HG02870 (cell line): ENCODE measurements at regions not wholly inside any gene's neighbourhood (a gene's known extent, or its start where the extent isn't known, plus 50 kb on each side); places are given as distances from the start of the nearest gene placed in this dataset.

Experiments used
- ATAC-seq: cut with Tn5 transposase; IDR thresholded peaks from one replicate; pipeline ENCODE4 v1.9.1; 2021; ENCODE audit warnings: mild to moderate bottlenecking, moderate library complexity; ENCODE audit not compliant: unreplicated experiment

DNA sequence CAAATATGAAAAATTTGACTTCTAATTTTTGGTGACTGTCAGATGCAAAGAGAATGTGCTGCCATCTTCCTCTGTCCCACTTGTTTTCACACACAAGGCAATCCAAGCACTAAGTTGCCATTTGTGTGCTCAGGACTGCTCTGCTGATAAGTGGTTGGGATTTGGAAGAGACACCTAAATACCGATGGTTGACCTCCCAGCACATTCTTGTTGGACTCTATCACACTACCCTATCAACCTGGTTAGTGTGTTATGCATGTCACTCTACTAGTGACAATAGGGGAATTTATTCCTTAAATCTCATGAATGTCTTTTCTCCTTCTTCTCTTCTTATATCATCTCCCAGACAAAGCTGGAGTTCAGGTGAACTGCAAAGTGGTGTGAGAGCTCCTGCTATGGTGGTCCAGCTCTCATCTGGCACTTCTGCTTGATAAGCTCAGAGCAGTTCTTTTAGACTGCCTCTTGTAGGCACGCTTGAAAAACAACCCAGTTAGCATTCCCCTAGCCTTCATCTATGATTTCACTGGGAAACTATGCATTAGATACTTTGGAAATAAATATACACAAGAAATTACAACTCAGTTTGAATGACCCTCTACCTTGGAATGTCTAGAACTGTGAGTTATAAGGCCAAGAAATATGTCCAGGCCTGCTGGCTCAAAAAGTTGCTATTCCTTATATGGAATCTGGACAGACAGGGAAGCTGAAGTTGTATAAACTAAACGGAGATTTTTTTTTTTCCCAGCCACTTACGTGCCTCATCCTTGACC is 404.8 kb downstream of the MEIS1 start:
- ATAC-seq = no peak

DNA sequence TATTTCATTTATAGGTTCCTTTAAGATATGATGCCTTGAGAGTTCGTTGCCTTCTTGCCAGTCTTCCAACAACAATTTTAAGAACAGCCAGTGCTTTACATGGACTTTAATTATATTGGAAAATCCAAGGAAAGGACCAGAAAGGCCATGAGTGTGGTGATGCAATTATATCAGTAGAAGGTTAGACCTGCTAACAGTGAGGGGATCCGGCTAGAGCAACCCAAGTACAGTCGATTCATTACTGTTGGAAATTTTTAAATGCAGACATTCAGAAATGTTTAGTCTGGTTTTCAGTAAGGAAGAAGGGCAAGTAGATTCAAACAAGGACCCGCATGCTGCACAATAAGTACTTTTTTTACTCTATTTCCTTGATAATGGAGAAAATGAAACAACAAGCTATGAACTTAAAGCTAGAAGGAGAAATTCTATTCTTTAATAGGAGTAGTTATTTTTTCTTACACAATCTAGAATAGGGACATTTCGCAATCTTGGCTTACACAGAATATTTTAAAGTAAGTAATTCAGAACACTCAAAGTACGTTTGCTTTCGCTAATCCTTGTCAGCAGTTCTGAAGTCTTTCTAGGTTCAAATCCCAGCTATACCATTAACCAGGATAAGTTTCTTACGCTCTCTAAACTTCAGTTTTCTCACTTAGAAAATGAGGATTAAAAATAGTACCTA is 405.5 kb downstream of the MEIS1 start:
- no peak for ATAC-seq

DNA sequence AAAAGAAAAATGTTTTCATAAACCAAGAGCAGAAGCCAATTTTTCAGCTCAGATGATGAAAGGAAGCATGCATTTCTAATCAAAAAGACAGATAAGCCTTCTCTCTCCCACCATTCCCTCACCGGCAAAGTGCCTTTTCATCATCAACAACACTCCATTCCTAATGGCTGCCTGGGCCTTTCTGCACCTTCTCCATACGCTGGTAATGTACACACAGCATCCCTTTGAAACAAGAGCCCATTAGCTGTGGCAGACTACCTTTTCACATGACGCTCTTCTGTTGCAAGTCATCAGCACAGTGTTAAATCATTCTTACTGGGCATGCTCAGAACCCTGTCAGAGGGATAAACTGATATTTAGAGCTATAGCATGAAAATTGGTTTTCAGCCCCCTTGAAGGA is 408.9 kb downstream of the MEIS1 start:
- no peak for ATAC-seq

DNA sequence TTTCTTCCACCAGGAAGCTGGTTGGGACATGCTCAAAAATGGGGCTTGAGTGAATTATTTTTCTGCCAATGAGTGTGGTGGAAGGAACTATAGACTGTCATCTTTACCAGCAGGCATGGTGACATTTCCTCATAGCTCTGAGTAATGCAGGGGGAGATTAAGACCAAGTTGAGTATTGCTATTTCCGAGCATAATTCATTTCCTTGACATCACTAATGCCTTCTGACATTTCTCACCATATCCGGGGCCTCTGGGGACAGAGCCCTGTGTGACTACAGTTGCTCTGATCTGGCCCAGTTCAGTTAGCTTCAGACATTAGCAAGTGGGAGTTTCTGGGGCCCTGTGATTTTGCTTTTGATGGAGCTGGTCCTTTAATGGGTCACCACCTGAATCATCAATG is 410.4 kb downstream of the MEIS1 start:
- ATAC-seq = no peak

DNA sequence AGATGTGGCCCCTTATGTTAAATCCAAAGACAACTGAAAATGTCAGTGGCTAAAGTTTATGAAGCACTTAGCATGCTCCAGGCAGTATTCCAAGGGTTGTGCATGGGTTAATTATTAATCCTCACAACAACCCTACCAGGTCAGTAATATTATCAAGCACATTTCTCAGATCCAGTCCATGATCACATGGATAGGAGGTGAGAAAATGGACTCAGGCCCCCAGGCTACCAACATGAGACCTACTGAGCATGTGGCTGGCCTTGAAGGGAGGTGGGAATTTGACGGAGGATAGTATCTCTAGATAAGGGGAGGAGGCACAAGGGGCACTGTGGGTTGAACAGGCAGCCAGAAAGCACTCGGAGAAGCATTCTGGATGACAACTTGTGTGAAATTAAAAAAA is 412.0 kb downstream of the MEIS1 start:
- ATAC-seq = no peak

DNA sequence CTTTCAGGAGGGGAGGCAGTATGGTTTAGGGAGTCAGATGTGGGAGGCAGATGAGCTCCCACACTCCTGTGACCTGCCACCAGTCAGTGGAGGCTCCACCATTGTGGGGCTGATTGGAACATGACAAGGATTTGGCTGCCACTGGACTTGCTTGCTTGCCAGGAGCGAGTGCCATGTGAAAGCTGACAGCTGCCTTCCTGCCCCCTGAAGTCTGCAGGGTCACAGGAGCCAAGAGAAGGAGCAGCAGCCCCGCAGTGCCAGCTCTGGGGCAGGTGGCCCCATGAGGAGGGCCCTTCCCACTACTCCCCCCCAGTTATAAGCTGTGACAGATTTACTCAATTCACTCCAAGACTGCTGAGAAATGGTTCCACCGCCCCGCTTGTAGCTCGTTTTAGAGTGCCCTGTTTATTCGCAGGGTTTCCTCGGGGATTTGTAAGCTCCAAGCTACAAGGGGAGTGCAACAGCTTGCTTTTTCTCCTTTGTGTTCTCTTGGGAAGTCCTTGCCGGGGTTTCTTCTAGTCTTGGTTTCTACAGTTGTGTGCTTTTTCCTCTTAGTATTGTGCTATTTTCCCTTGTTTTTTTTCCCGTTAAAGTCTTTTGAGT is 414.3 kb downstream of the MEIS1 start:
- ATAC-seq = no peak

DNA sequence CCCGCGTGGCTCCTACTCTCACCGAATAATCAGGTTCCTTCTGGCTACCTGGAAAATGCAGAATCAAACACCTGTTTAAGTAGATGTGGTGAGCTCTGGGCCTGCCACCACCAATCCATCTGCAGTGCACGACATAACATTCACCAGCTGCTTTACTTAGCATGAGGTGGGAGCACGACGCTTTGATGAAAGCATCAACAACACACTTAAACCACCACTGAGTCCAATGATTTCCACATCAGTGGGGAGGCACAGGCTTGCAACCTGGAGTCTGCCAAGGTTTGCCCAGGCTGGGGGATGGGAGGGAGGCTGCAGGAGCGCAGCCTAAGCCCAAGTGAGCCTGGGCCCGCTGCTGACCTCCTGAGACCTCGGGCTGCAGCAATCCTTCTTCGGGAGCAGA is 415.5 kb downstream of the MEIS1 start:
- ATAC-seq = no peak

DNA sequence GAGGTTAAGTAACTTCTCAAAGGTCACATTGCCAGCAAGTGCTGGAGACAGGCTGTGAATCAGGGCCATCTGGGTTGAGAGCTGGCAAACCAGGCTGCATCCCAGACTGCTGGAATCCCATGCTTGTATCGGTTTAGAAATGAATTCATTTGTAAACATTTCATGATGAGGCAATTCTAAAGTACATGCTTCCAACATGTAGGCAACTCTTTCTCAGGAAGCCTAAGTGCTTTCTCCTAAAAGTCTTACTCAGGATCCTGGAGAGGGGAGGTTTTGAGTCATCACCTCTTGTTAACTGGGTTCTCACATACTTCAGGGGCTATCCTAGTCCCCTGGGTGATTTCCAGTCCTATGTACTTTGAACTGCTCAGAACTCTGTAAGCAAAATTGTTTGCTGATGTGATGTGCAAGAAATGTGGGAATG is 416.5 kb downstream of the MEIS1 start:
- no peak for ATAC-seq

DNA sequence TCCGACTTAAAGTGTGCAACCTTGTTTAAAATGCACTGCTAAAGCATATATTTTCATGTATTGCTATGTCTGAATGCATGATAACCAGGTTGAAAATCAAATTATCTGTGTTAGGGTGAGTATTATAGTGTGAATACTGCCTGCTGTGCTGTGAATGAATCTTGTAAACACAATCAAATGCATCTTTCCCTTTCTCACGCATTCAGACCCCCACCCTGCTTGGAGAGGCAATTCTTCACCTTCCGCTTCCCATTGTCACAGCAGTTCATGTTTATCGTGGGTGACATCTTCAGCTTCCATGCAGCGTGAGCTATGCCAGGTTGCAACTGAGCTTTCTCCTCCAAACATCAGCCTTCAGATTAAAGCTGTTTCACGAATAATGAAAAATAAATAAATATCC is 418.0 kb downstream of the MEIS1 start:
- no peak for ATAC-seq

DNA sequence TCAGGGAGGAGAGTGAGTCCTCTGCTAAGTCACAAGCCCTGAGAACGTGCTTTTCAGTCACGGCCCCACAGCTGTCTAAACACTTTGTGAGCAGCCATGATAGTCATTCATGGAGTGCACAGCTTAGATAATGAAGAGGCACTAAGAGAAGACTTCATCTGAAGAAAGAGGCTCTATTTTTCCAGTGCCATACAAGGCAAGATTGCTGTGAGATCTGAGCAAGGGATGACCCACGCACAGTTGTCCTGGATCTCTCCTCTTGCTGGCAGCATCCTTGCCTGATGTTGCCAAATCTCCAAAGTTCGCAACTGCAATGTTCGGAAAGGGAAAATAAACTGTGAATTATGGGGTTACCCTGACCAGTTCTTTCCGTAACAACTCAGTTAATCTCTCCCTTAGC is 418.7 kb downstream of the MEIS1 start:
- no peak for ATAC-seq

DNA sequence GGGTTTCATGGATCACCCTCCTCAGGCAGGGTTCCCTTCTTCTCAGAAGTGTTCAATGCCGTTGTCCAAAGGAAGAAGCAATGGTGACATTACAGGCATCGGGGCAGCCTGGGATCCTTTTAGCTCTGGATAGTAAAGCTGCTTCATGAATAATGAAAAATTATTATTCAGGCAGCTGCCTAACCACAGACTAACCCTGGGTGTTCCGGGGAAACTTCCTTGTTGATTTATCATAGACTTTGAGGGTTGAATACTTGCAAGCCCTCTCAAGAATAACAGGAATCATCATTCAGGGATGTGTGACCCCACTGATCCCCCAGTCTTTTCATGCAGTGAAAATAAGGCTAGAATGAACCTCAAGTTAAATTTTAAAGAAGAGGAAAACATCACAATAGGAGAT is 419.4 kb downstream of the MEIS1 start:
- no peak for ATAC-seq

DNA sequence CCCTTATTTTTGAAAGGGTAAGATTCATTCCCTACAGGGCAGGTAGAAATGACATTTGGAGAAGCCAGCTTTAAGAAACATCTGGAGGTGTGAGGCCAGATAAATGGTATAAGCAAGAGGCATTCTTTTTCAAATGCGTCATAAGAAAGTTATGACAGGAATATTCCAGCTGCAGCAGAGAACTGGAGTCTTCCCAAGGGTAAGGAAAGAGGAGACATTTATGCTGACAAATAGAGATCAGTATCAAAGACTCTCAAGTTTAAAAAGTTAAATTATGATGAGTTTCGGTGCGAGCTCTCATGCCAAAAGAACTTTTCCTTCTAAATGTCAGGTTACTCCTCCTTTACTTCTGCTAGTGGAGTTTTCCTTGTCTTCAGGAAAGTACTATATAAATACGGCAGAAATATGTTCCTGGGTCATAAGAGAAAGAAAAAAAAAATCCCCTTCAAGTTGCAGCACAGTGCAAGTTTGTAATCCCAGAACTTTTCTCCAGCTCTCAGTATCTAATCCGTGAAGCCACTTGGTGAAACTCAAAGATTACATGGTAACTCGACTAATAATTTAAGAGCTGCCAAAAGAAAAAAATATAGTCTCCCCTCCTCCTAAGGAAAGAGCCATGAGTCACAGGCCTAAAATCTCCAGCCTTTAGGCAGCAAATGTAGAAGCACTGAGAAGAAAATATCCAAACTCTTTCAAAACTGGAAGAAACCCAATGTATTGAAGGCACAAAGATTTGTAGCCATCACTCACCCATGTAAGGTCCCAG is 428.1 kb downstream of the MEIS1 start:
- ATAC-seq = no peak

DNA sequence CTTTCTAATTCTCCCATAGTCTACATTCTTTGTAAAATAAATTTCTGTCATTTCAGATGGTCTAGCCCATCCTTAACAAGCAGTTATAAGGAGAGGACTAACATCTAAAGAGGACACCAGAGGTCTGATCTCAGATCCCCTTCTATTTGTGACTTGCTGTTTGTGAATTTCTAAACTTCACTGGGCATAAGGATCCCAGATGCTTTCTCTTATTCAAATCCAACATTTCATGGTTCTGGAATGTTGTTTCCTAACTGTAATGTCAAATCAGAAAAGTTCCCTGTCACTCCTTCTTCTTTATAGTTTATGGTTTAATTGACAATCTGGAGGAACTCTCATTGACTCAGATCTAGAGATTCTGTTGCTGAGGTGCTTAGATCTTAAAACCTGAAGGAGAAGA is 430.2 kb downstream of the MEIS1 start:
- ATAC-seq = no peak

DNA sequence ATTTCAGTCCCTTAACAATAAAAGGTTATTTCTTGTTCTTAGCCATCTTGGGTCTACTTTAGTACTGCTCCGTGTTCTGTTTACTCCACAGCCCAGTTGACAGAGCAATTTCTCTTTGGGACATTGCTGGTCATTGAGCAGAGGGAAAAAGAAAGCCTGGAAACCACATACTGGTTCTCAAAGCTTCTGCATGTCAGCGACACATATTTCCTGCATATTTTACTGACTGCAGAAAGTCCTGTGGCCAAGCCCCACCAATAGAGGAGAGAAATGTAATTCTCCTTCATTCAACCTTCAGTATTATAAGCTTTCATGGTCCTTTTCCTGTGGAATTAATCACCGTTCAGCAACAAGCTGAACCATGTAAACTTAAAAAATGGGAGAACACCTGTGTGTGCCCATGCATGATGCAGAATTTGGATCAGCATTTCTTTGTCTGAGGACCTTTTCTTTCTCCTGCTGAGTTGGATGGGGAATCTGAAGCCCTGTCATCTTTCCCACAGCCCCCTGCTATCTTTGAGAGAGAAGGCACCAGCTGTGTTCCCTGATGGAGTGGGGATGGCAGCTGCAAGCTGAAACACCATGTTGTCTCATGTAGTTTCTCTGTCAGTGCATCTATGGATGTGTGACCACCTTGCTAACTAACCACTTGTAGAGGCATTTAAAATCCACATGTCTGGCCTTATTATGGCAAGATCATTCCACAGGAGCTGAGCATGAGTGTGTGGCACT is 431.6 kb downstream of the MEIS1 start:
- no peak for ATAC-seq

DNA sequence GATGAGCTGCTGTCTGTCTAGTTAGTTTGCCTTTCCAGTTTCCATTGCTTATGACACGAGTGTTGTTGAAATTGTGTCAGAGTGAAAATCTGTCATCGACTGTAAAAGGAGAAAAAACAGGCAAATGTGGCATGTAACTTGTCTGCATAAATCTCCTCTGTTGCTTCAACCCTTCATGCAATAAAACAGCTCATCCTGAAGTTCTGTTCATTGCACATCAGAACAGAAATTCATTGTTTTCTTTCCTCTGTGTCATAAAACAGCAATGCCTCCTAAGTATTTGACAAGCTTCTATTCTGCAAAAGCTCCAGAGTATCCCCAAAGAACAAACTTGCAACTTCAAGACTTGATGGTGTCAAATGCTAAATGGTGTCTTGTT is 432.1 kb downstream of the MEIS1 start:
- ATAC-seq = no peak

DNA sequence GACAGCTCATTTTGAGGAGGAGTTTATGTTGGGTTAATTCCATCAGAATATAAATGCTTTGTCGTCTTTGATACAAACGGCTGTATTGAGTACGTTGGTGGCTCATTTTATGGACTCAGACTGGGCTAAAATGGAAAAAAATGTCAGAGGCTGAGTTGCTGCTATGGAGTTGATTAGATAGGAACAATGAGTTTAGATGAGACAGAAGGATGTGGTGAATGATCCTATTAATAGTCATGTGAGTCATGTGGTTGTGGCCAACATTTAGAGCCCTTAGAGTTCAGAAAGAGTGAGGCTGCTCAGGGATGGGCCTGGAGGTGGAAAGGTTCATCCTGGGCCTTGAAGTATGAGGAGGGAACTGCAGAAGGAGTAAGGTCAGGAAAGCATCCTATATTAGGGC is 434.2 kb downstream of the MEIS1 start:
- ATAC-seq = no peak

DNA sequence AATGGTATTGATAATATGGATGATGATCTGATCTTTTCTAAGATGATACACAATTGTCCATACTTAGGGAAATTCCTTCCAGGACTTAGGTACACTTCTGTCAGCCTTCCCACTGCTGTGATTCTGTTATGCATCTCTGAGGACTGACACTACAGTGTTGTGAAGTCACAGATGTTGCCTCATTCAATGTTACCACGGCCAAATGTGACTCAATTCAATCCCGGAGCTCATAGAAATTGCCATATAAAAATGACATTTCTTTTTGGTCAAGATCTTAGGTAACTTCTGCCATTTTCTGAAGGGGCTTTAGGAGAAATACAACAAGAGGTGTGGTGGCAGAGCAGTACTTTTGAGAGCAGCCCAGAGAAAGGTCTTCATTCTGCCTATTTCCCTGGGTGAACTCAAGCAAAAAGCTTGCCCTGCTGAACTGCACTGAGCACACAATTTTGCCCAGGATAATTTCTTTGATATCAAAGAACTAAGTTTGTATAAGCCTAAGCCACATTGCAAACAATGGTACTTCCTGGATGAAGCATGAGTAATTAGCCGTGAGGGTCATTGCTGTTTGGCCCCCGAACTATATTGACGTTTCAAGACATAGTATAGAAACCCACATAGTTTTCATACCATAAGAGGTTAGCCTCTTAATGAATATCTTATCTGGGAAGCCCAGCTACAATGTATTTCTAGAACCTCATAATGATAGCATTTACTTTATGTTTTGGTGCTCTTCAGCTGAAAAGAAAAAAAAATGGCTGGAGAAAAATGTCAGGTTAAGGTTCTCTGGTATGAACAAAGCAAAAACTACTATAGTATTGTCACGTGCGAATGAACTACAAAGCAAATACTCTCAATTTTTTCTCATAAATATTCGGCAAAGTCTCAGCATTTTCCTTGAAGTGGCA is 437.4 kb downstream of the MEIS1 start:
- ATAC-seq = no peak

DNA sequence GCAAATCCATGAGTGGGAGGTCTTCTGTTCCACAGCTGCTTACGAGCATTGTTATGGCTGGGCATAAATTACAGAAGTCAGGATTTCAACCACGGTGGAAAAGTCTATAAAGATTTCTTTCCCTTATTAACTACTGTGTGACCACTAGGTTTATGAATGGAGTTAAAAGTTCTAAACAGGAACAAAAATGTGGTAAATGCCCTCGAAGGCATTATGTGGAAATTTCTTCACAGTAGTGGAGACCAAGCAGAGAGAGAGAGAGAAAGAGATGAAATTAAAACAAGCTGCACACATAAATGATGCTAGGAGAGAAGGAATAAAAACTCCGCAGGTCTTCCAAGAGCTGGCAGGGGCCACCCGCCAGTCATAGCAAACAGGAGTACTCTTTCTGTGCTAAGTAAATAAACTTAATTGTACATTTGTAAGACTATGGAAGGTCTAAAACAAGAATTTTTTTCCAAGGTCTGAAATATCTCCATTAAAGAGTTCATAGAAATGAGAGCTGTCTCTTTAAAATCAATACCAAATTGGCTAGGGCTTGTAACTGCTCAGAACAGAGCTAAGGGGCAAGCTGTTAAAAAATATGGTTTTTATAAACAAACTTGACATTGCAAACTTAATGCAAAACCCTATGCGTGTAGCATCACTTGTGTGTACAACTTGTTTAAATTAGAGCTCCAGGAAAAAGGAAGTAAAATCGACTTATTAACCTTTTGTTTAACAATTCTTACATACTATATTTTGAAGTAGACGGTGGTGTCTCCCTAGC is 438.2 kb downstream of the MEIS1 start:
- no peak for ATAC-seq

DNA sequence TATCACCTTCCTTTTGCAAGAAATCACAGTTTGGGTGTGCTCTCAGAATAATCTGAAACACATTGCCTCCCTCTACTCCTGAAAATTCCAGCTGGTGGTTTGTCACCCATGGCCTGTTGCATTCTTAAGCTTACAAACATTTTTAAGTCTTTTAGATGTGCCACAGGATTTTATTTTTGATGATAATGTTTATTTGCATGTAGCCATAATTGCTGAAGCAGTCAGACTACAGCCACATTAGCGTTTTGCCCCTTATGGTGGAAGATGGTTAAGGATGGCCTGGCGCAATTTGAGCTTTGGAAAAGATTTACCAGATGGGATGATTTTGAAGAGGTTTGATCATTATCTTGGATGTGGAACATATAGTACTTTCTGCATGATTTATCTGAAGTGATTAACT is 439.5 kb downstream of the MEIS1 start:
- no peak for ATAC-seq
